Effector memory CD8-positive, alpha-beta T cell (primary cell): ENCODE measurements at regions not wholly inside any gene's neighbourhood (a gene's known extent, or its start where the extent isn't known, plus 50 kb on each side); places are given as distances from the start of the nearest gene placed in this dataset.
"Not testable (repeated sequence)": the region's sequence is repeated elsewhere in the genome, so short reads cannot be mapped to it uniquely, and the experiment has no call there.

Experiments used
- ATAC-seq: fragments of 150-1000 bp; cut with Tn5 transposase; replicated peaks from 2 replicates; pipeline ENCODE4 v1.10.0; 2021; ENCODE audit warnings: mild to moderate bottlenecking, moderate library complexity
- DNase-seq, 3 experiments: peaks; one replicate each; pipeline ENCODE4 v3.0.0; 2021
- H3K27ac Mint-ChIP-seq, 2 donors: one replicate each; pipeline ENCODE4 v1.8.0; 2022; ENCODE audit warnings: mild to moderate bottlenecking in 2 of 2, mixed read lengths in 2 of 2, moderate library complexity in 2 of 2
- H3K27me3 Mint-ChIP-seq, 2 donors: one replicate each; pipeline ENCODE4 v1.8.0; 2022; ENCODE audit warnings: mixed read lengths in 2 of 2
- H3K36me3 Mint-ChIP-seq: one replicate; pipeline ENCODE4 v1.8.0; 2022; ENCODE audit warnings: mild to moderate bottlenecking, moderate library complexity, mixed read lengths; ENCODE audit not compliant: insufficient read depth
- H3K4me1 Mint-ChIP-seq, 2 donors: one replicate each; pipeline ENCODE4 v1.8.0; 2022; ENCODE audit warnings: low read depth in 2 of 2, mixed read lengths in 2 of 2
- H3K4me3 Mint-ChIP-seq, 2 donors: one replicate each; pipeline ENCODE4 v1.8.0; 2022; ENCODE audit warnings: mild to moderate bottlenecking in 2 of 2, mixed read lengths in 2 of 2, moderate library complexity in 2 of 2
- H3K9me3 Mint-ChIP-seq, 2 donors: one replicate each; pipeline ENCODE4 v1.8.0; 2022; ENCODE audit warnings: mixed read lengths in 2 of 2

DNA sequence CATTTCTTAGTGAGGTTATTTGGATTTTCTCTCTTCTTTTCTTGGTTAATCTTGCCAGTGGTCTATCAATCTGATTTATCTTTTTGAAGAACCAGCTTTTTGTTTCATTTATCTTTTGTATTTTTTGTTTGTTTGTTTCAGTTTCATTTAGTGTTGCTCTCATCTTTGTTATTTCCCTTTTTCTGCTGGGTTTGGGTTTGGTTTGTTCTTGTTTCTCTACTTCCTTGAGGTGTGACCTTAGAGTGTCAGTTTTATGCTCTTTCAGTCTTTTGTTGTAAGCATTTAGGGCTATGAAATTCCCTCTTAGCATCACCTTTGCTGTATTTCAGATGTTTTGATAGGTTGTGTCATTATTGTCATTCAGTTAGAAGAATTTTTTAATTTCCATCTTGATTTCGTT, 101.4 kb upstream of the EPB41L4A start:
- H3K36me3 Mint-ChIP-seq, ATAC-seq, H3K27ac Mint-ChIP-seq, DNase-seq, H3K4me1 Mint-ChIP-seq, H3K9me3 Mint-ChIP-seq, H3K4me3 Mint-ChIP-seq: not testable (repeated sequence)
- H3K27me3 Mint-ChIP-seq, result peaks cover 58 to 63% of the 10 kb centered on the region in 2 donors

- H3K9me3 Mint-ChIP-seq, DNase-seq, H3K27ac Mint-ChIP-seq, ATAC-seq, H3K36me3 Mint-ChIP-seq, H3K4me3 Mint-ChIP-seq, H3K4me1 Mint-ChIP-seq: not testable (repeated sequence)
- peaks cover 60 to 80% of the 10 kb centered on the region in 2 donors for H3K27me3 Mint-ChIP-seq
These were observed 104.0 kb upstream of the EPB41L4A start for GRCh38 chr5:112522891-112523673.

DNA sequence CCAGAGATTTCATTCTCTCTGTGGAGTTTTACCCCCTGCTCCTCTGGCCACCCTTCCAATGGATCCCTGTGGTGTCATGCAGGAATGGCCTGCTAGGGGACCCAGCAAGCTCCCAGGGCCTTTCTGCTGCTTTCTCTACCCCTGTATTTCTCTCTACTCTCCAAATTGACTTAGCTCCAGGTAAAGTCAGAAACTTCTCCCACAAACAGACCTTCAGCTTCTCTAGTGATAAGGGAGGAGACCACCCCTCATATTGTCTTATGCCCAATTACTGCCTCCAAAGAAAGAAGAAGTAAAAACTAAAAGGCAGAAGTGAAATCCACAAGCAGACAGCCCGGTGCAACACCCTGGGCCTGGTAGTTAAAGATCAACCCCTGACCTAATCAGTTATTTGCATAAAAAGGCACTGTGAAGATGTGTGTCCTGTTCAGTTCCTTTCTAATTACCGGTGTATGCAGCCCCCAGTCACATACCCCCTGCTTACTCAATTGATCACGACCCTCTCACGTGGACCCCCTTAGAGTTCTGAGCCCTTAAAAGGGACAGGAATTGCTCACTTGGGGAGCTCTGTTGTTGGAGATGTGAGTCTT, 104.7 kb upstream of the EPB41L4A start:
- not testable (repeated sequence) for H3K36me3 Mint-ChIP-seq

GRCh38 chr5:112525217-112525616, 106.1 kb upstream of the EPB41L4A start:
- no peaks in the 10 kb centered on the region for H3K36me3 Mint-ChIP-seq
- H3K27me3 Mint-ChIP-seq, result peaks cover 42 to 61% of the 10 kb centered on the region in 2 donors
- H3K4me3 Mint-ChIP-seq, result no peak overlapping the region
- peaks cover 0 to 5% of the 10 kb centered on the region in 2 donors for H3K4me1 Mint-ChIP-seq
- no peak for ATAC-seq
- no peak for DNase-seq
- H3K9me3 Mint-ChIP-seq, result no peaks in the 10 kb centered on the region
- H3K27ac Mint-ChIP-seq, result no peak overlapping the region

More for the DNA sequence above, 104.7 kb upstream of the EPB41L4A start:
- peaks cover 53 to 74% of the 10 kb centered on the region in 2 donors for H3K27me3 Mint-ChIP-seq
- not testable (repeated sequence) for H3K27ac Mint-ChIP-seq, DNase-seq, H3K9me3 Mint-ChIP-seq, H3K4me3 Mint-ChIP-seq, H3K4me1 Mint-ChIP-seq, ATAC-seq

DNA sequence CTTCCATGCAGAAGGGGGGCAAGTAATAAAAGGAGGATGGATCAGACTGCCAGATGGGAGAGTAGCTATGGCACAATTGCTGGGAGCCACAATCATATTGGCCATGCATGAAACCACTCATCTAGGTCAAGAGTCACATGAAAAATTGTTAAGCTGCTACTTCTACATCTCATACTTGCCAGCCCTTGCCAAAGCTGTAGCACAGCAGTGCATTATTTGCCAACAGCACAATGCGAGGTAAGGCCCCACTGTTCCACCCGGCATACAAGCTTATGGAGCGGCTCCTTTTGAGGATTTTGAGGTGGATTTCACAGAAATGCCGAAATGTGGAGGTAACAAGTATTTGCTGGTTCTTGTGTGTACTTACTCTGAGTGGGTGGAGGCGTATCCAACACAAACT, 109.9 kb upstream of the EPB41L4A start:
- Mint-ChIP-seq H3K27me3 (peaks cover 18 to 51% of the 10 kb centered on the region in 2 donors), H3K4me3 (no peak overlapping the region), H3K9me3 (no peaks in the 10 kb centered on the region), H3K27ac (no peak overlapping the region), H3K36me3 (no peaks in the 10 kb centered on the region), H3K4me1 (no peaks in the 10 kb centered on the region)
- ATAC-seq (no peak), DNase-seq (no peak)

DNA sequence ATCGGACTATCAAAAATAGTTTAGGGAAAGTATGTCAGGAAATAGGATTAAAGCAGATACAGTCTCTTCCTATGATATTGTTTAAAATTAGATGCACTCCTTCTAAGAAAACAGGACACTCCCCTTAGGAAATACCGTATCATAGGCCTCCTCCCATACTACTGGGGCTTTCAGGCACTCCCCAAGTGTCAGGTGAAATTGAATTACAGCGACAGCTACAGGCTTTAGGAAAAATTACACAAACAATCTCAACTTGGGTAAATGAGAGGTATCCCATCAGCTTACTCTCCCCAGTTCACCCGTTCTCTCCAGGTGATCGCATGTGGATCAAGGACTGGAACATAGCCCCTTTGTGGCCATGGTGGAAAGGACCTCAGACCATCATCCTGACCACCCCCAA, 110.4 kb upstream of the EPB41L4A start:
- Mint-ChIP-seq H3K36me3 (no peaks in the 10 kb centered on the region), H3K9me3 (no peaks in the 10 kb centered on the region), H3K27me3 (peaks cover 15 to 45% of the 10 kb centered on the region in 2 donors), H3K27ac (no peak overlapping the region), H3K4me3 (no peak overlapping the region), H3K4me1 (no peaks in the 10 kb centered on the region)
- ATAC-seq (no peak), DNase-seq (no peak)

GRCh38 chr5:112532654-112533360, 113.7 kb upstream of the EPB41L4A start:
- no peak overlapping the region for H3K27ac Mint-ChIP-seq
- H3K9me3 Mint-ChIP-seq, result no peaks in the 10 kb centered on the region
- H3K4me1 Mint-ChIP-seq, result no peaks in the 10 kb centered on the region
- peaks cover 10 to 27% of the 10 kb centered on the region in 2 donors for H3K27me3 Mint-ChIP-seq
- ATAC-seq (no peak), DNase-seq (no peak)
- no peaks in the 10 kb centered on the region for H3K36me3 Mint-ChIP-seq
- H3K4me3 Mint-ChIP-seq, result no peak overlapping the region

DNA sequence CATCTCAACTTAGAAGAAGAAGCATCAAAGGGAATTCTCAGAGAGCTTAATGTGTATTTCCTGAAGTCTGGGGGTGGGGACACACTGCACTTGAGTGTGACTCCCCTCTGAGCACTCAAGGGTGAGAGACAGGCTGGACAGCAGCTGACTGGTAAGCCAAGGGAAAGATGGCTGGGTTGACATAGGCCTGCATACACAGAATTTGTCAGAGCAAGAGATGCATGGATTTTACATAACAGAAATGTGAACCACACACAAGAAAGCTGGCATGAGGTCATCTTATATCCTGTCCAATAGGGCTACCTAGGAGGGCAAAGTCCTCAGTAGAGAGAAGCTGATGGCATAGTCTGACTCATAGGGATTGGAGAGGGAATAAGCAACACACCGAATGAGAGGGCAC, 114.3 kb upstream of the EPB41L4A start:
- H3K4me3 Mint-ChIP-seq, result no peak overlapping the region

GRCh38 chr5:112534067-112534583, 115.0 kb upstream of the EPB41L4A start:
- H3K9me3 Mint-ChIP-seq, result no peaks in the 10 kb centered on the region
- no peak overlapping the region for H3K27ac Mint-ChIP-seq
- H3K4me3 Mint-ChIP-seq, result no peak overlapping the region
- no peak for DNase-seq
- no peaks in the 10 kb centered on the region for H3K36me3 Mint-ChIP-seq
- no peak for ATAC-seq
- H3K27me3 Mint-ChIP-seq, result peaks cover 19 to 37% of the 10 kb centered on the region in 2 donors
- no peaks in the 10 kb centered on the region for H3K4me1 Mint-ChIP-seq

More for the DNA sequence above, 114.3 kb upstream of the EPB41L4A start:
- Mint-ChIP-seq H3K4me1 (no peaks in the 10 kb centered on the region), H3K27me3 (peaks cover 16 to 32% of the 10 kb centered on the region in 2 donors), H3K9me3 (no peaks in the 10 kb centered on the region), H3K27ac (no peak overlapping the region), H3K36me3 (no peaks in the 10 kb centered on the region)
- ATAC-seq, result no peak
- DNase-seq, result no peak

- Mint-ChIP-seq H3K4me3 (no peak overlapping the region), H3K27ac (no peak overlapping the region), H3K36me3 (no peaks in the 10 kb centered on the region), H3K4me1 (no peaks in the 10 kb centered on the region), H3K9me3 (no peaks in the 10 kb centered on the region), H3K27me3 (peaks cover 19 to 37% of the 10 kb centered on the region in 2 donors)
- ATAC-seq (no peak), DNase-seq (no peak)
These were observed 115.7 kb upstream of the EPB41L4A start for GRCh38 chr5:112534611-112535255.

GRCh38 chr5:112535356-112535755, 116.3 kb upstream of the EPB41L4A start:
- DNase-seq, result no peak
- Mint-ChIP-seq H3K36me3 (no peaks in the 10 kb centered on the region), H3K9me3 (no peaks in the 10 kb centered on the region), H3K4me1 (no peaks in the 10 kb centered on the region), H3K27me3 (peaks cover 19 to 37% of the 10 kb centered on the region in 2 donors), H3K4me3 (no peak overlapping the region), H3K27ac (no peak overlapping the region)
- ATAC-seq, result no peak

GRCh38 chr5:112544558-112544957, 125.5 kb upstream of the EPB41L4A start:
- H3K4me1 Mint-ChIP-seq, DNase-seq, H3K36me3 Mint-ChIP-seq, ATAC-seq, H3K9me3 Mint-ChIP-seq, H3K27ac Mint-ChIP-seq, H3K4me3 Mint-ChIP-seq: not testable (repeated sequence)
- H3K27me3 Mint-ChIP-seq, result peaks cover 0 to 11% of the 10 kb centered on the region in 2 donors

DNA sequence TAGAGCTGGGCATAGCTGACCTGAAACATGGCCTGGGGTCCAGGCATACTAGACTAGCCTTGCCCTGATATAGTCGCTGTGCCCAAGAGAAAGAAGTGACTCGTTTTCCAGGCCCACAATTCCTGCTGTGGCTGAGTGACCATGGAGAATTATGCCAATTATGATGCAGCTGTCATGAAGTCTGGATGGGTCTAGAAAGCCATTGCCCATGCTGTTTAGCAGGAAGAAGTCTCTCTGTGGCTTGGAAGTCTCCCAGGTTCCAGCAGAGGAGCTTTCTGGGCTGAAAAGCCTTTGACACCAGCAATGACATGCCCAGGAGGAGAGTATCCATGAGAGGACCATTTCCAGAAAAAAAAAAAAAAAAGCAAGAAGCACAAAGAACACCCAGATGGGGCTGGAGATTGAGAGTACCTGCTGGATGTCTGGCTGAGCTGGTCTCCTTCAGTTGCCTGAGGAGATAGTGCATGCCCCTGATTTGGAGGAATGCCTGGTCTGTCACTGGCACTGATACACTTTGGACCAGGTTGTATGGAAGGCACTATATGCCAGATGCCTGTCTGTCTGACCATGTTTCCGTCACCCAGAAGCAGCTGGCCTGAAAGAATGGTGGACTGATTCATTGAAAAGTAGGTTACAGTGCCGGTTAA, 128.0 kb upstream of the EPB41L4A start:
- Mint-ChIP-seq H3K9me3 (no peaks in the 10 kb centered on the region), H3K36me3 (no peaks in the 10 kb centered on the region), H3K27me3 (peaks cover 0 to 16% of the 10 kb centered on the region in 2 donors), H3K27ac (no peak overlapping the region), H3K4me3 (no peak overlapping the region), H3K4me1 (peaks cover 2 to 10% of the 10 kb centered on the region in 2 donors)
- no peak for DNase-seq
- ATAC-seq, result no peak
